ENCODE measurements at regions not wholly inside any gene's neighbourhood (a gene's known extent, or its start where the extent isn't known, plus 50 kb on each side); places are given as distances from the start of the nearest gene placed in this dataset.
"Not testable (repeated sequence)": the region's sequence is repeated elsewhere in the genome, so short reads cannot be mapped to it uniquely, and the experiment has no call there.

GRCh38 chr6:84635081-84635761 is 129.2 kb downstream of the TBX18 start:
- peak in 1 of 2 experiments; percentile 17 for DNase-seq
- H3K9me3 ChIP-seq (replicated peaks), result no peaks in the 10 kb centered on the region
- no peak overlapping the region for H3K4me3 ChIP-seq
- H3K36me3 ChIP-seq, result no peaks in the 10 kb centered on the region
- H3K27ac ChIP-seq, result peak overlapping the region; percentile 11; the same call in 1 of the 2 replicates
- no peaks in the 10 kb centered on the region for H3K27me3 ChIP-seq
- peaks cover 4% of the 10 kb centered on the region; the same call in 1 of the 2 replicates for H3K4me1 ChIP-seq

- H3K4me1 ChIP-seq, result peaks cover 4% of the 10 kb centered on the region; the same call in 1 of the 2 replicates
- DNase-seq, result no peak
- no peaks in the 10 kb centered on the region for H3K27me3 ChIP-seq
Observed at GRCh38 chr6:84633771-84634170, 130.6 kb downstream of the TBX18 start.

GRCh38 chr6:84626527-84626926 is 137.9 kb downstream of the TBX18 start:
- H3K36me3 ChIP-seq; H3K4me1 ChIP-seq; H3K9me3 ChIP-seq (replicated peaks); H3K27me3 ChIP-seq; H3K4me3 ChIP-seq; DNase-seq; H3K27ac ChIP-seq: not testable (repeated sequence)

More at GRCh38 chr6:84633771-84634170, 130.6 kb downstream of the TBX18 start:
- Histone ChIP-seq H3K27ac (no peak overlapping the region), H3K36me3 (no peaks in the 10 kb centered on the region), H3K4me3 (no peak overlapping the region), H3K9me3 (replicated peaks) (no peaks in the 10 kb centered on the region)

GRCh38 chr6:84625506-84625905 is 138.9 kb downstream of the TBX18 start:
- no peak overlapping the region for H3K27ac ChIP-seq
- H3K9me3 ChIP-seq (replicated peaks), result no peaks in the 10 kb centered on the region
- H3K36me3 ChIP-seq, result no peaks in the 10 kb centered on the region
- H3K4me1 ChIP-seq, result peaks cover 4% of the 10 kb centered on the region; the same call in 1 of the 2 replicates
- no peak for DNase-seq
- H3K27me3 ChIP-seq, result no peaks in the 10 kb centered on the region
- no peak overlapping the region for H3K4me3 ChIP-seq

- Histone ChIP-seq H3K4me1 (peaks cover 4% of the 10 kb centered on the region; the same call in 1 of the 2 replicates), H3K4me3 (no peak overlapping the region), H3K27me3 (no peaks in the 10 kb centered on the region), H3K9me3 (replicated peaks) (no peaks in the 10 kb centered on the region), H3K27ac (no peak overlapping the region), H3K36me3 (no peaks in the 10 kb centered on the region)
- no peak for DNase-seq
Observed at GRCh38 chr6:84623956-84624680, 140.3 kb downstream of the TBX18 start.

GRCh38 chr6:84618836-84619235 is 145.6 kb downstream of the TBX18 start:
- Histone ChIP-seq H3K4me1 (peaks cover 3% of the 10 kb centered on the region; the same call in 1 of the 2 replicates), H3K27ac (no peak overlapping the region), H3K36me3 (no peaks in the 10 kb centered on the region), H3K4me3 (no peak overlapping the region), H3K27me3 (no peaks in the 10 kb centered on the region), H3K9me3 (replicated peaks) (no peaks in the 10 kb centered on the region)
- no peak for DNase-seq

- H3K27ac ChIP-seq, result no peak overlapping the region
Observed at GRCh38 chr6:84618046-84618752, 146.2 kb downstream of the TBX18 start.

GRCh38 chr6:84615987-84616386 is 148.4 kb downstream of the TBX18 start:
- Histone ChIP-seq H3K4me3 (no peak overlapping the region), H3K4me1 (no peaks in the 10 kb centered on the region), H3K36me3 (no peaks in the 10 kb centered on the region), H3K27me3 (no peaks in the 10 kb centered on the region), H3K9me3 (replicated peaks) (no peaks in the 10 kb centered on the region), H3K27ac (no peak overlapping the region)
- no peak for DNase-seq

More at GRCh38 chr6:84618046-84618752, 146.2 kb downstream of the TBX18 start:
- H3K36me3 ChIP-seq, result no peaks in the 10 kb centered on the region
- no peaks in the 10 kb centered on the region for H3K9me3 ChIP-seq (replicated peaks)
- no peak overlapping the region for H3K4me3 ChIP-seq
- DNase-seq, result no peak
- H3K27me3 ChIP-seq, result no peaks in the 10 kb centered on the region
- no peaks in the 10 kb centered on the region for H3K4me1 ChIP-seq

- Histone ChIP-seq H3K9me3 (replicated peaks) (no peaks in the 10 kb centered on the region), H3K27me3 (no peaks in the 10 kb centered on the region), H3K27ac (no peak overlapping the region), H3K4me1 (no peaks in the 10 kb centered on the region), H3K36me3 (no peaks in the 10 kb centered on the region), H3K4me3 (no peak overlapping the region)
- DNase-seq, result no peak
Observed at GRCh38 chr6:84615113-84615850, 149.1 kb downstream of the TBX18 start.

- H3K27ac ChIP-seq, result no peak overlapping the region
- no peak overlapping the region for H3K4me3 ChIP-seq
- no peaks in the 10 kb centered on the region for H3K27me3 ChIP-seq
- H3K36me3 ChIP-seq, result no peaks in the 10 kb centered on the region
- DNase-seq, result no peak
- H3K4me1 ChIP-seq, result no peaks in the 10 kb centered on the region
- H3K9me3 ChIP-seq (replicated peaks), result no peaks in the 10 kb centered on the region
Observed at GRCh38 chr6:84606860-84607259, 157.5 kb downstream of the TBX18 start.

GRCh38 chr6:84605298-84605697 is 159.1 kb downstream of the TBX18 start:
- Histone ChIP-seq H3K36me3 (no peaks in the 10 kb centered on the region), H3K27ac (no peak overlapping the region), H3K9me3 (replicated peaks) (no peaks in the 10 kb centered on the region), H3K27me3 (no peaks in the 10 kb centered on the region), H3K4me3 (no peak overlapping the region), H3K4me1 (no peaks in the 10 kb centered on the region)
- DNase-seq, result no peak

GRCh38 chr6:84601366-84601765 is 163.0 kb downstream of the TBX18 start:
- Histone ChIP-seq H3K27ac (no peak overlapping the region), H3K36me3 (no peaks in the 10 kb centered on the region), H3K4me1 (no peaks in the 10 kb centered on the region), H3K4me3 (no peak overlapping the region), H3K27me3 (no peaks in the 10 kb centered on the region), H3K9me3 (replicated peaks) (no peaks in the 10 kb centered on the region)
- no peak for DNase-seq

- DNase-seq, result no peak
- no peaks in the 10 kb centered on the region for H3K27me3 ChIP-seq
- no peak overlapping the region for H3K27ac ChIP-seq
- H3K4me1 ChIP-seq, result no peaks in the 10 kb centered on the region
- no peak overlapping the region for H3K4me3 ChIP-seq
- H3K36me3 ChIP-seq, result no peaks in the 10 kb centered on the region
- no peaks in the 10 kb centered on the region for H3K9me3 ChIP-seq (replicated peaks)
Observed at GRCh38 chr6:84599991-84600390, 164.4 kb downstream of the TBX18 start.

- no peaks in the 10 kb centered on the region for H3K36me3 ChIP-seq
- no peak overlapping the region for H3K4me3 ChIP-seq
- no peaks in the 10 kb centered on the region for H3K9me3 ChIP-seq (replicated peaks)
- no peak for DNase-seq
- H3K27me3 ChIP-seq, result no peaks in the 10 kb centered on the region
- no peak overlapping the region for H3K27ac ChIP-seq
- no peaks in the 10 kb centered on the region for H3K4me1 ChIP-seq
Observed at GRCh38 chr6:84597238-84597875, 167.0 kb downstream of the TBX18 start.
